ENCODE measurements at regions not wholly inside any gene's neighbourhood (a gene's known extent, or its start where the extent isn't known, plus 50 kb on each side); places are given as distances from the start of the nearest gene placed in this dataset.

DNA sequence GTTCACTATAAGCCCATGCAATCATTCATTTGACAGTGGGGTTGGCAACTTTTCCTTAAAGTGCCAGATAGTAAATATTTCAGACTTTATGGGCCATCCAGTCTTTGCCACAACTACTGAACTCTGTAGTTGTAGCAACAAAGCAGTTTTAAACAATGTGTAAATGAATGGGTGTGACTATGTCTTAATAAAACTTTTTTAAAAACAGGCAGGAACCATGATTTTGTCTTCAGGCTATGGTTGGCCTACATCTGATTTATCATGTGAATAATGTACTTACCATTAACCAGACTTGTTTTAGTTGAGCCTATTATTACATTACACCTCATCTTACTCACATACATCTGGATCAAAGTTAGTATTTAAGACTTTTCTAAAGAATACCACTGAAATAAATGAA is 361.6 kb downstream of the GABRG2 start:
- no peak overlapping the region for H3K4me3 ChIP-seq (ENCODE audit: low read depth, low read length)
- TF ChIP-seq, protein P1, sequence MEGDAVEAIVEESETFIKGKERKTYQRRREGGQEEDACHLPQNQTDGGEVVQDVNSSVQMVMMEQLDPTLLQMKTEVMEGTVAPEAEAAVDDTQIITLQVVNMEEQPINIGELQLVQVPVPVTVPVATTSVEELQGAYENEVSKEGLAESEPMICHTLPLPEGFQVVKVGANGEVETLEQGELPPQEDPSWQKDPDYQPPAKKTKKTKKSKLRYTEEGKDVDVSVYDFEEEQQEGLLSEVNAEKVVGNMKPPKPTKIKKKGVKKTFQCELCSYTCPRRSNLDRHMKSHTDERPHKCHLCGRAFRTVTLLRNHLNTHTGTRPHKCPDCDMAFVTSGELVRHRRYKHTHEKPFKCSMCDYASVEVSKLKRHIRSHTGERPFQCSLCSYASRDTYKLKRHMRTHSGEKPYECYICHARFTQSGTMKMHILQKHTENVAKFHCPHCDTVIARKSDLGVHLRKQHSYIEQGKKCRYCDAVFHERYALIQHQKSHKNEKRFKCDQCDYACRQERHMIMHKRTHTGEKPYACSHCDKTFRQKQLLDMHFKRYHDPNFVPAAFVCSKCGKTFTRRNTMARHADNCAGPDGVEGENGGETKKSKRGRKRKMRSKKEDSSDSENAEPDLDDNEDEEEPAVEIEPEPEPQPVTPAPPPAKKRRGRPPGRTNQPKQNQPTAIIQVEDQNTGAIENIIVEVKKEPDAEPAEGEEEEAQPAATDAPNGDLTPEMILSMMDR (IDR thresholded peaks at IDR 0.05; ENCODE audit: low read depth, low read length, missing control alignments): no peak
- no peak overlapping the region for H3K27ac ChIP-seq
- H3K27me3 ChIP-seq (replicated peaks): no peaks in the 10 kb centered on the region
- in situ Hi-C loops (cut with HindIII; ENCODE audit: low pct_ligation_motif_present, low sequenced_read_pairs): no loop called here
- DNase-seq: no peak
- no peaks in the 10 kb centered on the region for H3K36me3 ChIP-seq (replicated peaks)

DNA sequence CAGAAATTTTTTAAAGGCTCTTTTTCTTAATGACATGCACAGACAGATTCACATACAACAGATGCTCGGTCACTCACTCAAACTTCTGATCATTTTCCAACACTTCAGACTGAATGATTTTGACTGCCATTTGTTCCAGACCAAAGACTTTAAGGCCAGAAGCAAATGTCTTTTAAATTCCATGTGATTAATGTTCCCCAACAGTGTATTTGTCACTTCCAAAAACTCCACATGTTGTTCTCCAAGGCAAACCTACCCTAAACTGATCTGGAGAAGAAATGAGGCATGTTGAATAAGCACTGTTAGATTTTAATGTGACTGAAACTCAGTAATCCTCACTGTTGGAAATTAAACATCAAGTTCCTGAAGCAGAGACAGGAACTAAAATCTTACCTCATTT is 366.7 kb downstream of the GABRG2 start:
- in situ Hi-C loops (cut with HindIII; ENCODE audit: low pct_ligation_motif_present, low sequenced_read_pairs): no loop called here
- Histone ChIP-seq H3K27ac (no peak overlapping the region), H3K36me3 (replicated peaks) (no peaks in the 10 kb centered on the region), H3K27me3 (replicated peaks) (no peaks in the 10 kb centered on the region), H3K4me3 (ENCODE audit: low read depth, low read length) (no peak overlapping the region)
- TF ChIP-seq, protein P1 (IDR thresholded peaks at IDR 0.05; ENCODE audit: low read depth, low read length, missing control alignments): no peak
- no peak for DNase-seq

DNA sequence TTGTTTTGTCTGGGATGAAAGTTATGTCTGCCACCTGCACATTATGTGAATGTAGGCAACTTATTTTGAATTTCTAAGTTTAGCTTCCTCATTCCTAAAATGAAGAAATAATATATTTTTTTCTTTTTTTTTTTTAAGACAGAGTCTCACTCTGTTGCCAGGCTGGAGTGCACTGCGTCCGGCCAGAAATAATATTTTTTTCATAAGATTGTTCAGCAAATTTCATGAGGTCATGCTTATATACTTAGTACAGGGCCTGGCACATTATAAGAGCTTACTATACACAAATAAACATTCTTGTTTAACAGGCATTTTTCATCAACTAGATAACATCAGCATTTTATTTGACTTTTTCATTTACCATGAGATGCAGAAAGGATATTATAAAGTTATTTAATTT is 368.5 kb downstream of the GABRG2 start:
- no peak overlapping the region for H3K27ac ChIP-seq
- H3K27me3 ChIP-seq (replicated peaks): no peaks in the 10 kb centered on the region
- no peaks in the 10 kb centered on the region for H3K36me3 ChIP-seq (replicated peaks)
- DNase-seq: no peak
- H3K4me3 ChIP-seq (ENCODE audit: low read depth, low read length): no peak overlapping the region
- in situ Hi-C loops (cut with HindIII; ENCODE audit: low pct_ligation_motif_present, low sequenced_read_pairs): no loop called here
- TF ChIP-seq, protein P1 (IDR thresholded peaks at IDR 0.05; ENCODE audit: low read depth, low read length, missing control alignments): no peak

DNA sequence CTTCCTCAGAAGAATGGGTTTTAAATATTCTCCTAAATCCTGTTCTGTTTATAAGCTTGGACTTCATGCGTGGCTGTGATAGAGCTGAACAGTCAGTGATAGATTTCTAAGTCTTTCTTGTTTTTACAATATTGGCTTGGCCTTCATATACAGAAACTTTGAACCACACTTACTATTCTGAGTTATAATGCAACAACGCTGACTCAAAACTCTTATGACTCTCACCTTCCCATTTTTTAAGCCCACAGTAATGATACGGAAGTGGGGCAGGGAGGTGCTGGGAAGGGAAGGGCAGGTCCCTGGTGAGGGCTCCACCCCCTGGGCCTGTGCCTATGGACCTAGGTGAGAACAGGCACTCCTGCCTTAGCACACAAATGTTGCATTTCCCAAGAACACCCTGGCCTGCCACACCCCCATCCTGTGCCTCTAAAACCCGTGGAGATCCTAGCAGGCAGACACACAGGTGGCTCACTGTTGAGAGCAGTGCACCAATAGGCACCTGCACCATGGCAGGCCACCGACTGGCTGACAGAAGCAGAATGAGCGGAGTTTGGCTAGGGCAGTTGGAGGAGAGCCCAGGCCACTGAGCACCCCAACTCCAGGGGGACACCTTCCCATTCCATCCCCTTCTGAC is 376.7 kb downstream of the GABRG2 start:
- no peaks in the 10 kb centered on the region for H3K36me3 ChIP-seq (replicated peaks)
- no peak for DNase-seq
- no peak overlapping the region for H3K4me3 ChIP-seq (ENCODE audit: low read depth, low read length)
- H3K27me3 ChIP-seq (replicated peaks): no peaks in the 10 kb centered on the region
- no peak overlapping the region for H3K27ac ChIP-seq
- TF ChIP-seq, protein P1 (IDR thresholded peaks at IDR 0.05; ENCODE audit: low read depth, low read length, missing control alignments): no peak
- in situ Hi-C loops (cut with HindIII; ENCODE audit: low pct_ligation_motif_present, low sequenced_read_pairs): no loop called here

DNA sequence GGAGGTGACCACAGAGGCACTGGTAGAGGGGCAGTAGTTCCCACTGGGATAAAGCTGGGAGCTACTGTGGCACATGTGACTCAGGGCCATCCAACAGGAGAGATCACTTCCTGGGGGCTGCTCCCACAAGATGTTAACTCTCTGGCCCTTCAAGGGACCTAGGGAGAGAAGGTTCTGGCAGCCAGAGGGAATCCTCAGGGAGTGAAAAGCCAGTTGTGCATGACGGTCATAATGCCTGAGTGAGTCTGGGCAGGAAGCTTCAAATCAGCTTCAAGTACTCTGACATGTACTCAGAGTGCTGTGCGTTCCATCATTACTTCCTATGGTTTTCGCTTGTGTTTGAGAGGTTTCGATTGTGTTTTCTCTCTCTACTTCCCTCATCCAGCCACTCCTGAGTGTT is 388.5 kb downstream of the GABRG2 start:
- no peak for DNase-seq
- no peak overlapping the region for H3K4me3 ChIP-seq (ENCODE audit: low read depth, low read length)
- in situ Hi-C loops (cut with HindIII; ENCODE audit: low pct_ligation_motif_present, low sequenced_read_pairs): no loop called here

More for the DNA sequence above, 388.5 kb downstream of the GABRG2 start:
- TF ChIP-seq, protein P1 (IDR thresholded peaks at IDR 0.05; ENCODE audit: low read depth, low read length, missing control alignments): no peak
- no peaks in the 10 kb centered on the region for H3K27me3 ChIP-seq (replicated peaks)
- H3K27ac ChIP-seq: no peak overlapping the region
- H3K36me3 ChIP-seq (replicated peaks): no peaks in the 10 kb centered on the region

Data from brain microvascular endothelial cell (primary cell).